ENCODE measurements at regions not wholly inside any gene's neighbourhood (a gene's known extent, or its start where the extent isn't known, plus 50 kb on each side); places are given as distances from the start of the nearest gene placed in this dataset.

GRCh38 chr13:80473695-80474094, 132.8 kb upstream of the SPRY2 start:
- DNase-seq (ENCODE audit: low read depth), result no peak
- TF ChIP-seq MAX (IDR thresholded peaks at IDR 0.05; ENCODE audit: low read depth, low read length) (no peak), CTCF (IDR thresholded peaks at IDR 0.05; ENCODE audit: low read depth, low read length) (no peak), MYC (IDR thresholded peaks at IDR 0.05; ENCODE audit: low read depth, low read length) (no peak), POLR2A (IDR thresholded peaks at IDR 0.05; ENCODE audit: extremely low read depth, insufficient read length) (no peak)
- H3K4me3 ChIP-seq (ENCODE audit: low read depth, low read length), result no peak overlapping the region

GRCh38 chr13:80469853-80470381, 129.0 kb upstream of the SPRY2 start:
- H3K4me3 ChIP-seq (ENCODE audit: low read depth, low read length), result no peak overlapping the region
- TF ChIP-seq POLR2A (IDR thresholded peaks at IDR 0.05; ENCODE audit: extremely low read depth, insufficient read length) (no peak), MYC (IDR thresholded peaks at IDR 0.05; ENCODE audit: low read depth, low read length) (no peak), MAX (IDR thresholded peaks at IDR 0.05; ENCODE audit: low read depth, low read length) (no peak), CTCF (IDR thresholded peaks at IDR 0.05; ENCODE audit: low read depth, low read length) (no peak)
- peak; percentile 19 for DNase-seq (ENCODE audit: low read depth)

GRCh38 chr13:80469105-80469852, 128.4 kb upstream of the SPRY2 start:
- no peak overlapping the region for H3K4me3 ChIP-seq (ENCODE audit: low read depth, low read length)
- TF ChIP-seq POLR2A (IDR thresholded peaks at IDR 0.05; ENCODE audit: extremely low read depth, insufficient read length) (no peak), MYC (IDR thresholded peaks at IDR 0.05; ENCODE audit: low read depth, low read length) (no peak), MAX (IDR thresholded peaks at IDR 0.05; ENCODE audit: low read depth, low read length) (no peak), CTCF (IDR thresholded peaks at IDR 0.05; ENCODE audit: low read depth, low read length) (no peak)
- DNase-seq (ENCODE audit: low read depth), result no peak

GRCh38 chr13:80465321-80465720, 124.4 kb upstream of the SPRY2 start:
- TF ChIP-seq MAX (IDR thresholded peaks at IDR 0.05; ENCODE audit: low read depth, low read length) (no peak), CTCF (IDR thresholded peaks at IDR 0.05; ENCODE audit: low read depth, low read length) (no peak), POLR2A (IDR thresholded peaks at IDR 0.05; ENCODE audit: extremely low read depth, insufficient read length) (no peak)
- no peak for DNase-seq (ENCODE audit: low read depth)
- no peak overlapping the region for H3K4me3 ChIP-seq (ENCODE audit: low read depth, low read length)

DNA sequence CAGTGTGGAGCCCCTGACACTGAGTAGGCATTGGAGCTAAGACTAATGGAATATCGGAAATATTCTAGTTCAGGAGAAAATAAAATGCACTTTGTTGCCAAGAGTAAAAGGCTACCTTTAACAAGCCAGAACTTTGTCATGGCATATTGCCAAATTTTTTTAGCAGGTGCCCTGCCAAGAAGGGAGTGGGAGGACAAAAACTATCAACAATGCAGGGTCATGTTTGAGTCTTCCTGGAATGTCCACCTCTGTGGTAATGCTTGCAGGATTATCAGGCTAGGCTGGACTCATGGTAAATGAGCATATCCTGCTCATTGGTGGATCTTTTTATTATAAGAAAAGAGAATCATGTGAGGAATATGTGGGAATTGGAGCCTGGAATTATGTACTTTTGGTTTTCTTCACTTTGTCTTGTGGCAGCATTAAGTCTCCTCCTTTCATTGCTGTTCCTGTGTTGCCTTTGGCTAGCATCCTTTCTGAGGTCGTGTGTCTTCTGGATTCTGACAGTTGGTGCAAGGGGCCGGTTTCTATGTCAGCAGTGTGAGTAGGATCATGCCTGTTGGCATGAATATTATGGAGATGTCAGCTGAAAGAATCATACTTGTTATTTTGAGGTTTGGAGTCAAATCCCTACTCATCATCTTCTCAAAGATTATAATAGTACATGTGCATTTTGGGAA, 122.9 kb upstream of the SPRY2 start:
- no peak overlapping the region for H3K4me3 ChIP-seq (ENCODE audit: low read depth, low read length)
- no peak for DNase-seq (ENCODE audit: low read depth)
- no peak for TF ChIP-seq MYC (IDR thresholded peaks at IDR 0.05; ENCODE audit: low read depth, low read length)
- TF ChIP-seq MAX (IDR thresholded peaks at IDR 0.05; ENCODE audit: low read depth, low read length), result no peak
- no peak for TF ChIP-seq POLR2A (IDR thresholded peaks at IDR 0.05; ENCODE audit: extremely low read depth, insufficient read length)
- TF ChIP-seq CTCF (IDR thresholded peaks at IDR 0.05; ENCODE audit: low read depth, low read length), result no peak
